K562 (cell line): ENCODE measurements at regions not wholly inside any gene's neighbourhood (a gene's known extent, or its start where the extent isn't known, plus 50 kb on each side); places are given as distances from the start of the nearest gene placed in this dataset.

Experiments used
- BACH1 ChIP-seq: fragments of 200-800 bp; sonication (Bioruptor generic); IDR thresholded peaks from 2 replicates; pipeline ENCODE4 v1.6.1; 2016; ENCODE audit warnings: missing genetic modification characterization, missing compliant biosample characterization
- CREB5 ChIP-seq: fragments of 250-450 bp; sonication (Bioruptor Pico); IDR thresholded peaks from 2 replicates; pipeline ENCODE4 v1.5.0; 2020; ENCODE audit warnings: mild to moderate bottlenecking
- DNMT1 ChIP-seq: fragments of 450-650 bp; IDR thresholded peaks from 2 replicates; pipeline ENCODE4 v1.6.1; 2016; ENCODE audit warnings: antibody characterized with exemption, mild to moderate bottlenecking
- ELF2 ChIP-seq: fragments of 250-450 bp; sonication (Bioruptor Pico); IDR thresholded peaks from 2 replicates; pipeline ENCODE4 v1.5.0; 2021; ENCODE audit warnings: mild to moderate bottlenecking
- GATA2 ChIP-seq: sonication (generic); formaldehyde crosslinking; IDR thresholded peaks from 2 replicates; pipeline ENCODE4 v1.4.0; 2020; ENCODE audit warnings: mild to moderate bottlenecking, missing genetic modification reagents
- GTF2F1 ChIP-seq: IDR thresholded peaks from 2 replicates; pipeline ENCODE4 v1.6.1; 2011; ENCODE audit warnings: low read depth, low read length, improper control_type of control experiment
- HDAC6 ChIP-seq: IDR thresholded peaks from 2 replicates; pipeline ENCODE4 v1.6.1; 2012; ENCODE audit warnings: low read depth, mild to moderate bottlenecking, control low read depth, inconsistent platforms, low read length, moderate library complexity
- KAT8 ChIP-seq: fragments of 450-650 bp; IDR thresholded peaks from 2 replicates; pipeline ENCODE4 v1.6.1; 2016; ENCODE audit warnings: low read depth, mild to moderate bottlenecking
- MAFG ChIP-seq: fragments of 450-650 bp; conservative IDR thresholded peaks from 2 replicates; pipeline ENCODE4 v1.6.1; 2016; ENCODE audit warnings: missing genetic modification characterization, missing compliant biosample characterization
- MEF2A ChIP-seq: IDR thresholded peaks from 2 replicates; pipeline ENCODE4 v1.6.1; 2011; ENCODE audit warnings: low read depth, mild to moderate bottlenecking, low read length, moderate library complexity; ENCODE audit not compliant: control insufficient read depth
- MXI1 ChIP-seq: IDR thresholded peaks from 2 replicates; pipeline ENCODE4 v1.6.1; 2011; ENCODE audit warnings: low read depth, mild to moderate bottlenecking, improper control_type of control experiment, low read length
- NFE2L1 ChIP-seq: fragments of 450-650 bp; IDR thresholded peaks from 2 replicates; pipeline ENCODE4 v1.6.1; 2016; ENCODE audit warnings: missing genetic modification characterization, low read depth, mild to moderate bottlenecking, missing compliant biosample characterization, moderate library complexity, borderline replicate concordance
- NR4A1 ChIP-seq, 2 experiments: fragments of 250-450 bp in 1 of 2; fragments of 450-650 bp in 1 of 2; sonication (Bioruptor Pico) in 1 of 2; IDR thresholded peaks; 2 replicates each; pipeline versions ENCODE4 v1.4.0 to v1.6.1; 2016 to 2020; ENCODE audit warnings: mild to moderate bottlenecking in 2 of 2, missing compliant biosample characterization in 1 of 2, missing genetic modification characterization in 1 of 2, moderate library complexity in 1 of 2
- POLR2G ChIP-seq: fragments of 200-400 bp; formaldehyde crosslinking; IDR thresholded peaks from 2 replicates; pipeline ENCODE4 v1.6.1; 2017; ENCODE audit warnings: low read depth, mild to moderate bottlenecking, antibody characterized with exemption, low read length, moderate library complexity
- RBM34 ChIP-seq: fragments of 200-400 bp; formaldehyde crosslinking; IDR thresholded peaks from 2 replicates; pipeline ENCODE4 v1.6.1; 2018; ENCODE audit warnings: low read length, borderline replicate concordance; ENCODE audit not compliant: insufficient read depth
- RNF2 ChIP-seq: sonication (generic); IDR thresholded peaks from 2 replicates; pipeline ENCODE4 v1.6.1; 2016
- SIN3B ChIP-seq: fragments of 450-650 bp; IDR thresholded peaks from 2 replicates; pipeline ENCODE4 v1.6.1; 2017; ENCODE audit warnings: low read depth, mild to moderate bottlenecking, moderate library complexity
- SMARCA4 ChIP-seq: fragments of 450-650 bp; IDR thresholded peaks from 2 replicates; pipeline ENCODE4 v1.6.1; 2016
- ZKSCAN1 ChIP-seq: fragments of 150-350 bp; IDR thresholded peaks from 2 replicates; pipeline ENCODE4 v1.6.1; 2016; ENCODE audit warnings: low read depth, low read length
- ZNF518B ChIP-seq: fragments of 250-450 bp; sonication (Bioruptor Pico); IDR thresholded peaks from 2 replicates; pipeline ENCODE4 v1.5.0; 2021; ENCODE audit warnings: mild to moderate bottlenecking, moderate library complexity
- ZNF655 ChIP-seq: fragments of 250-450 bp; sonication (Bioruptor Pico); IDR thresholded peaks from 2 replicates; pipeline ENCODE4 v1.5.0; 2021
- ZNF707 ChIP-seq: fragments of 250-450 bp; sonication (Bioruptor Pico); conservative IDR thresholded peaks from 2 replicates; pipeline ENCODE4 v1.8.0; 2022; ENCODE audit warnings: inconsistent platforms, mild to moderate bottlenecking, moderate library complexity

- TF ChIP-seq ZNF707 (CRISPR knock-in tag) (no peak), GATA2 (CRISPR knock-in tag) (no peak), ZKSCAN1 (no peak), SIN3B (no peak), BACH1 (peak; percentile 47; the same call in 1 of the 2 replicates), ZNF655 (CRISPR knock-in tag) (no peak), MXI1 (no peak), NFE2L1 (tag) (no peak), NR4A1 (CRISPR knock-in tag; IDR thresholded peaks at IDR 0.05) (no peak), NR4A1 (tag; IDR thresholded peaks at IDR 0.05) (no peak), ELF2 (no peak), RNF2 (peak; percentile 52; the same call in 1 of the 2 replicates), MEF2A (no peak), RBM34 (no peak), POLR2G (no peak), ZNF518B (CRISPR knock-in tag) (no peak), MAFG (tag) (peak; percentile 64; the same call in 1 of the 2 replicates), DNMT1 (no peak), HDAC6 (no peak), KAT8 (no peak), CREB5 (CRISPR knock-in tag) (no peak), SMARCA4 (peak; percentile 59), GTF2F1 (no peak)
Measured at GRCh38 chr2:204434660-204435462, 110.4 kb upstream of the PARD3B start (continued).
